Fibroblast of peridontal ligament (primary cell): ENCODE measurements at regions not wholly inside any gene's neighbourhood (a gene's known extent, or its start where the extent isn't known, plus 50 kb on each side); places are given as distances from the start of the nearest gene placed in this dataset.
A peak's percentile ranks its signal among the peaks of the same experiment; 100 is the strongest.
"Not testable (repeated sequence)": the region's sequence is repeated elsewhere in the genome, so short reads cannot be mapped to it uniquely, and the experiment has no call there.

Experiments
- DNase-seq: peaks from one replicate; pipeline ENCODE4 v3.0.0-alpha.2; 2010; ENCODE audit errors: extremely low read depth

DNA sequence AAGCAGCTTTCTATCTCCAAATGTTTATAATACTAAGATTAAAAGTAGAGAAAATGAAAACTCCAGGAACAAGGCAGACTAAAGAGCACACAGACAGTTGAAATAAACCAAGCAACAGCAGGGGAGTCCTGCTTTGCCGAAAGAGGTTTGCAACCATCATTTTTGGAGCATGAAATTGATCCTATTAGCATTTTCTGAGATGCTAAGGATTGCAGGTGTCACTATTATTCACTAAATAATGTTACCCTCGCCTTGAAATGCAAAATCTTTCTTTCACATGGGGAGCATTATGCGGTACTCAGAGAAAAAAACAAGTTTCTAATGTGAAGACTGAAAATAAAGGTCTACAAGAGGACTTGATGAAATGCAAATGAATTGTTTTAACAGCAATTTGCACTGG is 81.7 kb upstream of the DNAJC10 start:
- DNase-seq, result no peak

DNA sequence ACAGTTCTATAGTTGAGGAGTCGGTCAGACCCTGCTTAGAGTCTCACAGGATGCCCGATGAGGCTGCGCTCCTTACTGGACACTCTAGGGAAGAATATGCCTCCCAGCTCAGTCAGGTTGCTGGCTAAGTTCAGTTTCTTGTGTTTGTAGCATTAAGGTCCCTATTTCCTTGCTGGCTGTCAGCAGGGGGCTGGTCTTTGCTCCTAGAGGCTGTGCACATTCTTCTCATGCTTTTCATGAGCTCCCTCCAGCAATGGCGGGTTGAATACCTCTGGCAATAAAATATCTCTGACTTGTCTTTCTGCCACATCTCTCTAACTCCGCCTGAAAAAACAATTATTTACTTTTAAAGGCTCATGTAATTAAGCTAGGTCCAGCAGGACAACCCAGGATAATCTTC is 79.4 kb upstream of the DNAJC10 start:
- DNase-seq, result no peak

DNA sequence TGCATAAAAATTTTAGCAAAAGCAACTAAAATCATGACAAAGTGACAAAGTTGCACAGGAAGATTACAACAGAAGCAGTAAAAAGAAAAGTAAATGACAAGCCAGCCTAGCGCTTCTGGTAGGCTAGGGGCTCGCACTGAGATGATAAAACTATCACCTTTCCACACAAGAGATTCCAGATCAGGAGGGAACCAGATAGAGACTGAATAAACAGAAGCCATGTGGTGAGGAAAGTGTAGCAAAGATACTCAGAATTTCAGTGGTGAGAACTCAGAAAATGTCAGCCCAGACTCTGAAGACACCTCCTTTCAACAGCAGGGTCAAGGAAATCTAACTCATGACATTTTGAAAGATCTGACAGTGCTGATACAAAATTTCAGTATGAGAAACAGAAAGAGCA is 77.4 kb upstream of the DNAJC10 start:
- DNase-seq, result no peak

DNA sequence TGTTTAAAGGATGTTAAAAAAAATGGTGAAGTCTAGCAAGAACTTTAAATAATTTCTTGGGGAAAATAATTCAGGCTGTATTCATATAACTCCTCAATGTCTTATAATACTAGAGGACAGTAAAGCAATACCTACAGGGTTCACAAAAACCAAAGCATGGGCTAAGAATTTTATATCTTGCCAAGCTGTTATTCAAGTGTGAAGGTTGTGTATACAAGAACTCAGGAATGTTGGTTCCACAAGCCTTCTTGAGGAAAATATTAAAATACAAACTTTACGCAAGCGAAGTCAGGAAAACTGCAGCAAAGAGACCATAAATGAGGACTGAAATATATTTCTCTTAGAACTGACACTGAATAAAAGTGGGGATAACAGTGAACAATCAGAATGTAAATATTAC is 76.1 kb upstream of the DNAJC10 start:
- DNase-seq, result peak; percentile 23

DNA sequence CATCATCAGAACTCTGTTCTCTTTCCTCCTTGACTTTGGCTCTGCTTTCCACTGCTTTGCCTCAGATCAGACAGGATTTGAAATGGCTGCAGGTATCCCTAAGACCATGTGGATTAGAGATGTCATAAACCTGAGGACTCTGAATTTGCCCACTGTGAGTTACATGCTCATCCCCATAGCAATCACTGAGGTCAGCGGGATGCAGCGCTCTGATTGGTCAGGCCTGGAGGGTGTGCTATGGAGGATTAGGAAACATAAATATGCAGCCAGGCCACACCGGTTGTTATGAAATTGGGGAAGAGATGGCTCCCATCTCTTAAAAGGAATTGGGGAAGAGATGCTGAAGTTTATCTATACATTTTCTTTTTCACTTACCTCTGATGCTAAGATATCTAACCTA is 73.7 kb upstream of the DNAJC10 start:
- peak; percentile 56 for DNase-seq

DNA sequence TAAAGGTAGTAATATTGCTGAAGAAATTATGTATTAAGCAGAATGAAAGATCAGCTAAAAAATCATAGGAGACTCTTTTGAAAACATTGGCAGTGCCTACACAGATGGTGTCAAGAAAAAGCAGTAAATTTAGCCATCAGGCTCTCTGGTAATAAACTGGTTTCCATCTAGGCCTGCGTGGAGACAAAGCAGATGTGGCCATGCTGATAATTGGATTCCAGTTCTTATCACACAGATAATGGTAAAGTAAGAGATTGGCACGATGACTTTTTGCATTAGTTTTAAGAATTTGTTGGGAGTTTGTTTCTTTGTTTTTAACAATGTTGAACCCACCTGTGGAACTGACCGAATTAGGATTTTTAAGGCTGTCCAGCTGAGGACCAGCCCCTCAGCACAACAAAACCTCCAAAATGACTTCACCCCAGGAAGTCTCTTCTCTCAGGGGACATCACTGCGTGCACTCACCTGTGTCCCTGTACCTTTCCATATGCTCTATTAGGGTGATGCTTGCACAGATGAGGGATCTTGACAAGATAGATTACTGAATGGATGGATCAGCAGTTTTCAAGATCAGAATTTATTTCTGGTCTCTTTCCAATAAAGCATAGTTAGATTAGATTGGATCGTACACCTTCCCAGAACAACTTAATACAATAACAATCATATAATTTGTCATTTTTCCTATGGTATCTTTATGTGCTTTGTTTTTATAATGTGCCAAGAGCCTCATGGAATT is 69.1 kb upstream of the DNAJC10 start:
- DNase-seq, result no peak

DNA sequence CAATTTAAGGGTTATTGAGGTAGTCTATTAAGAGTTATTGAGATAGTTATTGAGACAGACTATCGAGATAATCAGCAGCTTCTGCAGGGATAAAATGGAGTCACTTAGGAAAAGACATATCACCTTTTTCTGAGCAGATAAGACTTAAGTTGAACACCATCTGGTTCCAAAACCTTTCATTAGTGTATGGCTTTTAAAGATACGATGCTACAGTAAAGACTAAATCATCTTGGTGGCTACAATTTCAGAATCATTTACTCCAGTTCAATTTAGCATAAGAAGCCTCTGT is 68.6 kb upstream of the DNAJC10 start:
- DNase-seq, result no peak

DNA sequence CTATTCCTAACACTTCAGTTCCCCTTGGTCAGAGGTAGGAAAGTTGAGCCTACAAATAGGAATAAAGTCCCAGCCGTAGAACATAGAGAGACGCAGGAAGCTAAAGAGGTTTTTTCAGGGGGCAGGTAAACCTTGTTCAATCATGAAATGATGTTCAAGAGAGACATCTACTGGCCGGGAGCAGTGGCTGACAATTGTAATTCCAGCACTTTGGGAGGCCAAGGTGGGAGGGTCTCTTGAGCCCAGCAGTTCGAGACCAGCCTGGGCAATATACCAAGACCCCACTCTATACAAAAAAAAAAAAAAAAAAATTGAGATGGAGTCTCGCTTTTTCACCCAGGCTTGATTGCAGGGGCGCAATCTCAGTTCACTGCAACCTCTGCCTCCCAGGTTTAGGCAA is 66.7 kb upstream of the DNAJC10 start:
- peak; percentile 51 for DNase-seq

DNA sequence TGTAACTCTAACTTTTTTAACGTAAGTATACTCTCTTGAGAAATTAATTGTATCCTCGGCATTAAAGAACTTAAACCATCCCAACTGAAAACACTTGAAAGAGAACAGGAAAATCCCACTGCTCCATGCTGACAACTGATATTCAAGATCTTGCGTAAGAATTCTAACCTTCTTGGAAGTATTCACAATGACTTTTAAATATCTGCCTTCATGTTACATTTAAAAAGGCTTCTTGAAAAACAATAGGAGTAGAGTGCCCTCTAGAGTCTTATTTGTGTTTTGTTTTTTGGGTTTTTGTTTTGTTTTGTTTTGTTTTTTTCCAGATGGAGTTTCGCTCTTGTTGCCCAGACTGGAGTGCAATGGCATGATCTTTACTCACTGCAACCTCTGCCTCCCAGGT is 65.4 kb upstream of the DNAJC10 start:
- peak; percentile 90 for DNase-seq

DNA sequence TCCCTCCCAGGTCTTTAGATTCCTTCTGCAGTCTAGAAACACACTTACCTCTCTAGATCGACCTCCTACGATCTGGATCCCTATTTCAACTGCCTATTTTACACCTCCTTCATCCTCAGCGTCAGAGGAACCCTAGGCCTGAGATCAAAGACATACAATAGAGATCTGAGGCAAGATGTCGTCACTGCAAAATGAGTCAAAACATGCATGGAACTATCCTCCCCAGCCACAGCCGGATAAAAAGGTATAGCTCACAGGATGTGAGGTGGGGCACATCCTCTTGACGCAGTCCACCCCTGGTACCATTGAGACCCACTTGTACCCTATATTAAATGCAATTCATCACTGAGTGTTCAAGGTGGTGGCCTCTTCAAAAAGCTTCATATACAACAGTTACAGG is 63.7 kb upstream of the DNAJC10 start:
- no peak for DNase-seq

DNA sequence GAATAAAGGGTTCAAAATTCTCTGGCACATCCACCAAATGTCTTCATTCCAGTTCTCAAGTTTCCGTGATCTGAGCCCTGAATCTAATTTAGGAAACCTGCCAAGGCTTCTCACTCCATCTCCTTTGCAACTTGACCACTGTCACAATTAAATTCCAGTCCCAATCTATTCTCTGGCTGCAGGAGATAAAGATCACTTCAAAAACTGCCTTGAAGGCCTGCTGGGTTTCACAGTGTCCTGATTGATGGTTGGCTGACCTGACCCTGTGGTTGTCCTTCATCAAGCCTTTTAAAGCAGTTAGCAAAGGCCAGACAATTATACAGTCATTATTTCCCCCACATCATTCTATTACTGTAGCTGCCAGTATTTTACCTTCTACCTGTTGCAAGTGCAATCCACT is 60.3 kb upstream of the DNAJC10 start:
- no peak for DNase-seq

DNA sequence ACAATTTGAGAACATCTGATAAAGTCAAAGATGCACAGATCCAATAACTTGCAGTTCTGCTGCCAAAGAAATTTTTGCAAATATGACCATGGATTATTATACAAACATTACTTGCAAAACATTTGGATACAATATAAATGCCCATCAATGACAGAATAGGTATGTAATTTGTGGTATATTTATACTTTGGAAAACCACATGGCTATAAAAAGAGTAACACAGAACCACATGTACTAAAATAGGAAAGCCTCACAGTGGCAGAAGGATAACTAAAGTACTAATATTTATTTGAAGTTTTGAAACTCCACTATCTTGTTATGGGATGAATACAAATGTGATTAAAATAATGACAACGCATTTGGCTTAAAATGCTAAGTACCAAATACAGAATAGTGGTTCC is 51.8 kb upstream of the DNAJC10 start:
- no peak for DNase-seq

DNA sequence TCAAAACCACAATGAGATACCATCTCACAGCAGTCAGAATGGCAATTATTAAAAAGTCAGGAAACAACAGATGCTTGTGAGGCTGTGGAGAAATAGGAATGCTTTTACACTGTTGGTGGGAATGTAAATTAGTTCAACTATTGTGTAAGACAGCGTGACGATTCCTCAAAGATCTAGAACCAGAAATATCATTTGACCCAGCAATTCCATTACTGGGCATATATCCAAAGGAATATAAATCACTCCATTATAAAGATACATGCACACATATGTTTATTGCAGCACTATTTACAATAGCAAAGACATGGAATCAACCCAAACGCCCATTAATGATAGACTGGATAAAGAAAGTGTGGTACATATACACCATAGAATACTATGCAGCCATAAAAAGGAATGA is 50.6 kb upstream of the DNAJC10 start:
- DNase-seq, result not testable (repeated sequence)
